ENCODE measurements at regions not wholly inside any gene's neighbourhood (a gene's known extent, or its start where the extent isn't known, plus 50 kb on each side); places are given as distances from the start of the nearest gene placed in this dataset.

- H3K4me1 ChIP-seq: no peaks in the 10 kb centered on the region
- H3K9me3 ChIP-seq: peaks cover 0 to 61% (median 0%) of the 10 kb centered on the region in 4 donors
- no peak overlapping the region for H3K27ac ChIP-seq
- intact Hi-C loops (cut with DNase I; ENCODE audit: low total_unique reads): no loop called here
- TF ChIP-seq POLR2AphosphoS5 (IDR thresholded peaks at IDR 0.05) (no peak), CTCF (IDR thresholded peaks at IDR 0.05) (peak in 2 of 7 experiments; percentile 9 to 29)
- H3K36me3 ChIP-seq: no peaks in the 10 kb centered on the region
- DNase-seq: no peak
- no peaks in the 10 kb centered on the region for H3K27me3 ChIP-seq
- H3K4me3 ChIP-seq: no peak overlapping the region
- 64 to 73% (median 71%) methylated on average over 7 of the region's 7 CpGs for WGBS, 5 donors
These were observed 81.9 kb downstream of the ZNF726 start for GRCh38 chr19:23996549-23996948.

DNA sequence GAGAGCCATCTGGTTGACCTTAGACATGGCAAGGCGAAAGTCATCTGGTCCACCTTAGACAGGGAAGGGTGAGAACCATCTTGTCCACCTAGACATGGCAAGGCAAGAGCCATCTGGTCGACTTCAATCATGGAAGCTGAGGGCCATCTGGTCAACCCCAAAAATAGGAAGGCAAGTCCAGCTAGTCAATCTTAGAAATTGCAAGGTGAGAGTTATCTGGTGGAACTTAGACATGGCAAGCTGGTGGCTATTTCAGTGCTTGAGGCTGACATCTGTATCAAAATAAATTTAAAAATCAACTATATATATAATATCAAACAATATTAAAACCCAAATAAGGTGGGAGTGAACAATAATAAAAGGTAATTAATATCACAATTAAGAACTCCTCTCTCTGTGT, 83.9 kb downstream of the ZNF726 start:
- Histone ChIP-seq H3K27me3 (no peaks in the 10 kb centered on the region), H3K27ac (no peak overlapping the region), H3K4me3 (no peak overlapping the region), H3K4me1 (no peaks in the 10 kb centered on the region), H3K36me3 (no peaks in the 10 kb centered on the region), H3K9me3 (peaks cover 0 to 81% (median 0%) of the 10 kb centered on the region in 4 donors)
- no peak for DNase-seq
- 50 to 78% (median 71%) methylated on average over 2 of the region's 2 CpGs for WGBS, 5 donors
- TF ChIP-seq POLR2A (IDR thresholded peaks at IDR 0.05) (no peak), POLR2AphosphoS5 (IDR thresholded peaks at IDR 0.05) (no peak), CTCF (IDR thresholded peaks at IDR 0.05) (no peak), EP300 (IDR thresholded peaks at IDR 0.05) (no peak)
- intact Hi-C loops (cut with DNase I; ENCODE audit: low total_unique reads): no loop called here

DNA sequence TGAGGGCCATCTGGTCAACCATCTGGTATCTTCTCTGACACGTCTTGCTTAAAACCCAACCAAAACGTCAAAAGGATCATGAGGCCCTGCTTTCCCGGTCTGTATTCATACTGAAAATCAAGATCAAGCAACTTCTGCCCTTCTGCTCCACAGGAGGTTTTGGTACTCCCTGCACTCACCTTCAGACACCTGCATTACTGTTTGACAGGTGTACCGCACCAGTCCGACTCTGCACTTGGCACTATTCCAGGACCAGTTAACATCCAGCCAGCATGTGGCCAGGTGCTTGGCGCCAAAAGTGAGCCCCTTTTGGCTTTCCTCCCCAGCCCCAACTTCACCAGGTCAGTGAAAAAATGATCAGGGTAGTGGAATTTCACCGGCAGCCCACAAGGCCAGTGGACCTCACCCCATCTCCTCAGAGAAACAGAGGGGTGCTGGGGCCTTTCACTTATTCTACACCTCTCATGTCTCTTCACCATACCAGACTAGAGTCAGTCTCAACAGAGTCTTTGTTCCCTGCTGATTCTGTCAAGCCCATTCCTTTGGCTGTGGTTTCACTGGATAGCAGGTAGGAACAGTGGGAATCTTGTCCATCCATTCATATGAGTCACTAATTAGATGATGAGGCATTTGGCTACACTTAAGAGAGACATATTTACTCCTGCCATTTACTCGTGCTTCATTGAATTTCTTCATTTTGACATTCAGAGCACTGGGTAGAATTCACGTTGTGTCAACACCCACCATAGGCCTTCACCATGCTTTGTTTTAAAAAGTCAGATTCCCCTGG, 85.3 kb downstream of the ZNF726 start:
- H3K4me3 ChIP-seq: no peak overlapping the region
- WGBS, 5 donors: 80 to 87% (median 80%) methylated on average over 9 of the region's 9 CpGs
- no peaks in the 10 kb centered on the region for H3K4me1 ChIP-seq
- intact Hi-C loops (cut with DNase I; ENCODE audit: low total_unique reads): no loop called here
- H3K27me3 ChIP-seq: no peaks in the 10 kb centered on the region
- H3K27ac ChIP-seq: no peak overlapping the region
- DNase-seq: no peak
- peaks cover 0 to 86% (median 0%) of the 10 kb centered on the region in 4 donors for H3K9me3 ChIP-seq
- TF ChIP-seq EP300 (IDR thresholded peaks at IDR 0.05): no peak
- TF ChIP-seq POLR2AphosphoS5 (IDR thresholded peaks at IDR 0.05): no peak
- TF ChIP-seq CTCF (IDR thresholded peaks at IDR 0.05): no peak
- TF ChIP-seq POLR2A (IDR thresholded peaks at IDR 0.05): no peak
- no peaks in the 10 kb centered on the region for H3K36me3 ChIP-seq

DNA sequence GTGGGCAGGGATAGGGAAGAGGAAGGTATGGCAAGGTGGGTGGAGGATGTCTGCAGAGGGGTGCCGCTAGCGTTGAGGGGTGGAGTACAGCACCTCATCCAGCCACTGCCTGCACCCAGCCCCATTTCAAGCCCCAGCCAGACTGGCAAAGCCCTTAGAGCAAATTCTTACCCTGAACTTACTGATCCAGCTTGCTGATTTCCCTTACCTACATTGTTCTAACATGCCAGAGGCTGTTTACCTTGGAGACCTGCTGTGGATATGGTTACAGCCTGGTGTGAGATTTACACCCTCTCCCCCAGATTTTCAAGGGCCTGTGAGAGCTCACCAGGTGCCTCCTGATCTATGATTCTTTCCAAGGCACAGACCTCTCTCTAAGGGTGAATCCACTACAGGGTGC, 86.0 kb downstream of the ZNF726 start:
- intact Hi-C loops (cut with DNase I; ENCODE audit: low total_unique reads): no loop called here
- 77 to 100% (median 93%) methylated on average over 2 of the region's 2 CpGs for WGBS, 5 donors
- Histone ChIP-seq H3K9me3 (peaks cover 0 to 82% (median 0%) of the 10 kb centered on the region in 4 donors), H3K36me3 (no peaks in the 10 kb centered on the region), H3K4me1 (no peaks in the 10 kb centered on the region), H3K27me3 (no peaks in the 10 kb centered on the region), H3K4me3 (no peak overlapping the region), H3K27ac (no peak overlapping the region)
- DNase-seq: no peak
- TF ChIP-seq POLR2AphosphoS5 (IDR thresholded peaks at IDR 0.05) (no peak), POLR2A (IDR thresholded peaks at IDR 0.05) (no peak), EP300 (IDR thresholded peaks at IDR 0.05) (no peak), CTCF (IDR thresholded peaks at IDR 0.05) (no peak)

Data from stomach (tissue), 8 donors.